GM12892 (cell line): ENCODE measurements at regions not wholly inside any gene's neighbourhood (a gene's known extent, or its start where the extent isn't known, plus 50 kb on each side); places are given as distances from the start of the nearest gene placed in this dataset.
A peak's percentile ranks its signal among the peaks of the same experiment; 100 is the strongest.

Experiments used
- DNase-seq: peaks from one replicate; pipeline ENCODE4 v3.0.0; 2011; ENCODE audit not compliant: insufficient read length
- FAIRE-seq: peaks from 2 replicates; lab custom pipeline; 2011; peaks lifted over from hg19 to GRCh38; lab: Jason Lieb, UNC
- POLR2A ChIP-seq: IDR thresholded peaks from 2 replicates; pipeline ENCODE4 v1.6.1; 2011; ENCODE audit warnings: low read depth, low read length, control low read depth
- POLR2AphosphoS5 ChIP-seq: IDR thresholded peaks from 2 replicates; pipeline ENCODE4 v1.6.1; 2011; ENCODE audit warnings: low read depth, low read length, control low read depth
- TAF1 ChIP-seq: IDR thresholded peaks from 2 replicates; pipeline ENCODE4 v1.6.1; 2011; ENCODE audit warnings: low read depth, mild to moderate bottlenecking, control low read depth, low read length, borderline replicate concordance

- TF ChIP-seq TAF1 (no peak), POLR2A (no peak), POLR2AphosphoS5 (no peak)
- FAIRE-seq (no peak), DNase-seq (no peak)
These were observed 97.7 kb downstream of the ING1 start for GRCh38 chr13:110811008-110811720.

- no peak for DNase-seq
- FAIRE-seq = no peak
- no peak for TF ChIP-seq POLR2A
- no peak for TF ChIP-seq TAF1
- no peak for TF ChIP-seq POLR2AphosphoS5
These were observed 98.2 kb downstream of the ING1 start for GRCh38 chr13:110811771-110812120.

GRCh38 chr13:110812121-110812868 lies 98.8 kb downstream of the ING1 start:
- FAIRE-seq = no peak
- TF ChIP-seq TAF1 (no peak), POLR2AphosphoS5 (no peak), POLR2A (no peak)
- DNase-seq = no peak

- no peak for DNase-seq
- TF ChIP-seq TAF1 (no peak), POLR2A (no peak), POLR2AphosphoS5 (no peak)
- no peak for FAIRE-seq
These were observed 99.6 kb downstream of the ING1 start for GRCh38 chr13:110812869-110813645.

GRCh38 chr13:110813646-110814624 lies 100.4 kb downstream of the ING1 start:
- TF ChIP-seq TAF1 = no peak
- no peak for TF ChIP-seq POLR2AphosphoS5
- TF ChIP-seq POLR2A = no peak
- no peak for FAIRE-seq
- no peak for DNase-seq

- FAIRE-seq = no peak
- no peak for DNase-seq
- TF ChIP-seq TAF1 (no peak), POLR2AphosphoS5 (no peak), POLR2A (no peak)
These were observed 99.2 kb downstream of the ANKRD10 start for GRCh38 chr13:110815471-110816204.

GRCh38 chr13:110816500-110816899 lies 98.4 kb downstream of the ANKRD10 start:
- no peak for TF ChIP-seq TAF1
- no peak for TF ChIP-seq POLR2AphosphoS5
- DNase-seq = no peak
- no peak for FAIRE-seq

- TF ChIP-seq TAF1 = no peak
- TF ChIP-seq POLR2A = no peak
- no peak for TF ChIP-seq POLR2AphosphoS5
- FAIRE-seq (no peak), DNase-seq (no peak)
These were observed 97.7 kb downstream of the ANKRD10 start for GRCh38 chr13:110817143-110817542.

- FAIRE-seq (no peak), DNase-seq (no peak)
- TF ChIP-seq TAF1 (no peak), POLR2A (no peak), POLR2AphosphoS5 (no peak)
These were observed 96.1 kb downstream of the ANKRD10 start for GRCh38 chr13:110818747-110819146.

- no peak for TF ChIP-seq POLR2AphosphoS5
- no peak for TF ChIP-seq TAF1
- TF ChIP-seq POLR2A = no peak
- peak; percentile 78 for DNase-seq
- peak; percentile 96 for FAIRE-seq
These were observed 95.5 kb downstream of the ANKRD10 start for GRCh38 chr13:110819203-110820014.
